PC-9 (cell line): ENCODE measurements at regions not wholly inside any gene's neighbourhood (a gene's known extent, or its start where the extent isn't known, plus 50 kb on each side); places are given as distances from the start of the nearest gene placed in this dataset.

Experiments
- EZH2 ChIP-seq: fragments of 200-600 bp; sonication (generic); IDR thresholded peaks from 2 replicates; pipeline ENCODE4 v1.8.0; 2017; ENCODE audit warnings: antibody characterized with exemption, low read depth
- TF ChIP-seq, protein P1 (sequence below): fragments of 200-600 bp; sonication (generic); conservative IDR thresholded peaks from 2 replicates; pipeline ENCODE4 v1.6.1; 2017; ENCODE audit warnings: mixed run types, antibody characterized with exemption, mild to moderate bottlenecking, moderate library complexity

DNA sequence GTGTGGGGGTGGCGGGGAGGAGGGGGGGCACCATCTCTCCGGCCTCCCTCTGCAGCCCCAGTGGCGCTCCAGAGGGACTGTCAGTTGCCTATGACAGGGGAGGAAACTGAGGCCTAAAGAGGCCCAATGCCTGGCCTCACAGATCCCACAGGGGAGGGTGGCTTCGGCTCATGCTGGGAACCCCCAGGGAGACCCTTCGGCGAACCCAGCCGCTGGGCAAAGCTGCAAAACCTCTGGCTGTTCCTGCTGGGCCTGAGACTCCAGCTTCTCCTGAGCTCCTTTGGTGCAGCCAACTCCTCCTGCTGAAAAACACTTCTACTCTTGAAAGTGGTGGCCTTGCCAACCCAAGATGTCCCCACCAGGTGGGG lies 170.1 kb upstream of the RTL1 start:
- TF ChIP-seq, protein P1, sequence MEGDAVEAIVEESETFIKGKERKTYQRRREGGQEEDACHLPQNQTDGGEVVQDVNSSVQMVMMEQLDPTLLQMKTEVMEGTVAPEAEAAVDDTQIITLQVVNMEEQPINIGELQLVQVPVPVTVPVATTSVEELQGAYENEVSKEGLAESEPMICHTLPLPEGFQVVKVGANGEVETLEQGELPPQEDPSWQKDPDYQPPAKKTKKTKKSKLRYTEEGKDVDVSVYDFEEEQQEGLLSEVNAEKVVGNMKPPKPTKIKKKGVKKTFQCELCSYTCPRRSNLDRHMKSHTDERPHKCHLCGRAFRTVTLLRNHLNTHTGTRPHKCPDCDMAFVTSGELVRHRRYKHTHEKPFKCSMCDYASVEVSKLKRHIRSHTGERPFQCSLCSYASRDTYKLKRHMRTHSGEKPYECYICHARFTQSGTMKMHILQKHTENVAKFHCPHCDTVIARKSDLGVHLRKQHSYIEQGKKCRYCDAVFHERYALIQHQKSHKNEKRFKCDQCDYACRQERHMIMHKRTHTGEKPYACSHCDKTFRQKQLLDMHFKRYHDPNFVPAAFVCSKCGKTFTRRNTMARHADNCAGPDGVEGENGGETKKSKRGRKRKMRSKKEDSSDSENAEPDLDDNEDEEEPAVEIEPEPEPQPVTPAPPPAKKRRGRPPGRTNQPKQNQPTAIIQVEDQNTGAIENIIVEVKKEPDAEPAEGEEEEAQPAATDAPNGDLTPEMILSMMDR: no peak
- TF ChIP-seq EZH2: no peak
